GM12865 (cell line): ENCODE measurements at regions not wholly inside any gene's neighbourhood (a gene's known extent, or its start where the extent isn't known, plus 50 kb on each side); places are given as distances from the start of the nearest gene placed in this dataset.
A peak's percentile ranks its signal among the peaks of the same experiment; 100 is the strongest.

Experiments
- DNase-seq: peaks from one replicate; pipeline ENCODE4 v3.0.0; 2010; ENCODE audit warnings: low read depth
- H3K4me3 ChIP-seq: 2 replicates; pipeline ENCODE4 v1.5.1; 2011; ENCODE audit warnings: mild to moderate bottlenecking, low read depth, low read length, control low read depth
- CTCF ChIP-seq: IDR thresholded peaks from 2 replicates; pipeline ENCODE4 v1.5.1; 2011; ENCODE audit warnings: low read length, control low read depth, low read depth, inconsistent platforms; ENCODE audit not compliant: insufficient read depth; ENCODE audit errors: missing control alignments

GRCh38 chr1:8113262-8114220, 87.4 kb upstream of the ERRFI1 start:
- TF ChIP-seq CTCF: no peak
- no peak for DNase-seq
- no peak overlapping the region for H3K4me3 ChIP-seq

DNA sequence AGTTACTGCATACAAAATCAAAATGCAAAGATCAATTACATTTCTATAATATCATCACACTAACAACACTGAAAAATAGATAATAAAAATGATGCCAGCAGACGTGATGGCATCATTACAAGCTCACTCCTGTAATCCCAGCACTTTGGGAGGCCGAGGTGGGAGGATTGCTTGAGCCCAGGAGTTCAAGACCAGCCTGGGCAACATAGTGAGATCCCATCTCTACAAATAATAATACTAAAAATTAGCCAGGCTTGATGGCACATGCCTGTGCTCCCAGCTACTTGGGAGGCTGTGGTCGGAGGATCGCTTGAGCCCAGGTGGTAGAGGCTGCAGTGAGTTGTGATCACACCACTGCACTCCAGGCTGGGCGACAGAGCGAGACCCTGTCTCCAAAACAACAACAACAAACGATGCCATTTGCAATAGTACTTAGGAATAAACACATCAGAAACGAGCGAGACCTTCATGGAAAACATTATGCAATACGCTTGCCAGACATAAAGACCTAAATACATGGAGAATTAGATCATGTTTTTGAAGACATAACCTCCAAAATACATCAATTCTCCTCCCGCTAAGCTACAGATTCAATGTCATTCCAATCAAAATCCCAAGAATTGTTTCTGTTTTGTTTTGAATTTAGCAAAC, 86.6 kb upstream of the ERRFI1 start:
- no peak for TF ChIP-seq CTCF
- H3K4me3 ChIP-seq: no peak overlapping the region

GRCh38 chr1:8111560-8111959, 85.5 kb upstream of the ERRFI1 start:
- no peak overlapping the region for H3K4me3 ChIP-seq
- no peak for TF ChIP-seq CTCF
- no peak for DNase-seq

More for the DNA sequence above, 86.6 kb upstream of the ERRFI1 start:
- DNase-seq: no peak

GRCh38 chr1:8109216-8109615, 83.1 kb upstream of the ERRFI1 start:
- TF ChIP-seq CTCF: no peak
- DNase-seq: no peak
- no peak overlapping the region for H3K4me3 ChIP-seq

- no peak overlapping the region for H3K4me3 ChIP-seq
- no peak for DNase-seq
- no peak for TF ChIP-seq CTCF
Observed at GRCh38 chr1:8107897-8108296, 81.8 kb upstream of the ERRFI1 start.

DNA sequence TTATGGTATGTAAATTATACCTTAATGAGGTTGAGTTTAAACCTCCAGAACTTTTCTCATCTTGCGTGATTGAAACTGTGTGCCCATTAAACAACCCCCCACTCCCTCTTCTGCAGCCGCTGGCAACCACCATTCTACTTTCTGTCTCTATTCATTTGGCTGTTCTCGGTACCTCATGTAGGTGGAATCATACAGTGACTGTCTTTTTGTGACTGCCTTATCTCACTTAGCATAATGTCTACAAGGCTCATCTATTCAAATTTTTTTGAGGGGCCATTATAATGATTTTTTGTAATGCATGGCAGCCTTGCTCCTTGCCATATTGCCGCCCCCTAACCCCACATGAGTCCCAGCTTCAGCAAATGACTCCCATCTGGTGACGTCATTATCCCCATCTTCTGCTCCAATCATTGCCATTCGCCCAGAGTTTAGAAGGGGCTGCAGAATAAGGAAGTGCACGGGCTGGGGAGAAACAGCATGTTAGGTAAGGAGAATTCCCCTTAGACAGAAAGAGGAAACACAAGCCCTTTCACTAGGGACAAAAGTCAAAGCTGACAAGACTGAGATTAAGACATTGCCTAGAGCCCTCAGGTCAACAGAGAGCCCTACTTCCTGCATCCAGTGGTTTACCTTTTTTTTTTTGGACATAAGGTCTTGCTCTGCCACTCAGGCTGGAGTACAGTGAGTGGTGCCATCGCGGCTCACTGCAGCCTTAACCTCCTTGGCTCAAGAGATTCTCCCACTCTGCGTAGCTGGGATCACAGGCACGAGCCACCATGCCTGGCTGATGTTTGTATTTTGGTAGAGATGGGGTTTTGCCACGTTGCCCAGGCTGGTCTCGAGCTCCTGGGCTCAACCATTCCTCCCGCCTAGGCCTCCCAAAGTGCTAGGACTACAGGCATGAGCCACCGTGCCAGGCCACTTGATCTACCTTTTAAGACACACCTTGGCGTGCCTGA, 78.4 kb upstream of the ERRFI1 start:
- DNase-seq: peak; percentile 50
- no peak overlapping the region for H3K4me3 ChIP-seq
- no peak for TF ChIP-seq CTCF
